IPS-11a (cell line): ENCODE measurements at regions not wholly inside any gene's neighbourhood (a gene's known extent, or its start where the extent isn't known, plus 50 kb on each side); places are given as distances from the start of the nearest gene placed in this dataset.

Experiments used
- H3K4me3 ChIP-seq: one replicate; pipeline ENCODE4 v1.5.1; 2013; ENCODE audit warnings: low read depth, low read length, control low read depth

DNA sequence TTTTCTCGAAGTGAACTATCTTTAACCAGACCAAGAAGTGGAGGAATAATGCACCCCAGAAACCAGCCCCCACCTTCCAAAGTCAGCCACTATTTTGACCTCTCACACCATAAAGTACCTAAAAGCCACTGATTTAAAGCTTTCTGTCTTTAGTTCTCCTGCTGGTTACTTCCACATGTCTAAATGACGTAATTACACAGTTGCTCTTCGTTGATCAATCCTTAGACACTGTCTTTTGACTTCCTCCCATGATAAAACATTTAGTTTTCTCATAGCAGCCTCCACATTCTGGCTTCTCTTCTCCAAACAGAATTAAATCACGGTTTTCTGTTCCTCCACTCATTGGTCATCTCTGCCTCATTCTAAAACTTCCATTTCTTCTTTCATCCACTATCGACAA is 294.4 kb upstream of the N4BP1 start:
- no peak overlapping the region for H3K4me3 ChIP-seq

DNA sequence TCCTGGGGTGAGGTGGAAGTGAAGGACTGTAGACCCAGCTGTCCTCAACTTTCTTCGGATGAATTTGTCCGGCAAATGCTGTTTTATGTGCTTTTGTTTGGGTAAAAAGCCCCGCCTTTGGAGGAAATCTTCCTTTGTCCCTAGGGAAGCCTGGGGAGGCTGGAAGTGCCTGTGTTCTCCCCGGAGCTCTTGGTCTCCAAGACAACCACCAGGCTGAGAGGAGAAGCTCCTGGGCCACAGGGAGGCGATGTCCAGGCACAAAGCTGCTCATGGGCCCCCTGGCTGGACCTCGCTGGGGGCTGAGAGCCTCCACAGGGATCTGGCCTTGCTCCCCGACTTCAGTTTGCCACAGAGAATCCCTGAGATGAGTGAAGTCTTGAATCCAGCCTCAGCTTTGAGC is 293.1 kb upstream of the N4BP1 start:
- no peak overlapping the region for H3K4me3 ChIP-seq

DNA sequence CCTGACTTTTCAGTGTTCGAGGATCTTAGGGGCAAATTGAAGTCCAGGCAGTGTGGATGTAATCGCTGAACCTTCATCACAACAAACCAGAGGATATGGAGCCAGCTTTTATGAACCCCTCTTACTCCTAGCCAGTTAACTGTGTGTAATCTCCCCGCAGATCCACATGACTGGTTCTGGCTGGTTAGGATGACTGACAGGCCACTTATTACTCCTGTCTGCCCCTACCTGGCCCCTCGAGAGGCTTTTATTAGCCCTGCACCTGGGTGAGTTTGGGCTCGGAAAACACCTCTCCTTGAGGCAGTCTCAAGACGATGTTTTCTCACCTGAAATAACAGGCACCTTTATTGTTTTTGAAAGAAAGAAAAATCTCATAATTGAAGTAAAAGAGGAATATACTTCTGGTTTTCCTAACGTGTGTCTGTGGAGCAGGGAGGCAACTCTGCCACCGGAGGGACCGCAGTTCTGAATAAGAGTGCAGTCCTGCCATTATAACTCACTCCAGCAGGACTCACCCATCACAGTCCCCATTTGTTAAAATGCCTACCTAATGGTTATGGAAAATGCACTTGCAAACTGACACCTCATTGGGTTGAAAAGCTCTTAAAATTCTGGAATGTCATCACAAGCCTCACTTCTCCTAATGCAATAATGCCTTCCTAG is 291.9 kb upstream of the N4BP1 start:
- H3K4me3 ChIP-seq: no peak overlapping the region

DNA sequence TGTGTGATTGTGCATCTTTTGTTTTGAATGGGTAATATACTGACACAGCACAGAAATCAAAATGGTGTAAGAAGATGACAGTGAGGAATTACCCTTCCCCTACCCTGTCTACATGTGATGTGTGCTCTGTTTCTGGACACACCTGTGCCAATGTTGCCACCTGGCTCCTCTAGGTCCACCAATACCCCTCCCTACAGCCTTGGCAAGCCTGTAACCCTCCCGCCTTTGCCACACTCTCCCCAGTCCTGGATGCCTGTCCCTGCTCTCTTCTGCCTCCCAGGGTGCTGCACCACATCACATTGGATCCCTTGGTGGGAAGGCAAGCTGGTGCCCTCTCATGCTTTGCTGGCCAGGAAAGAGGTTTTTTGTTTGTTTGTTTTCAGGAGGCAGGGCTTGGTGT is 289.5 kb upstream of the N4BP1 start:
- H3K4me3 ChIP-seq: no peak overlapping the region

DNA sequence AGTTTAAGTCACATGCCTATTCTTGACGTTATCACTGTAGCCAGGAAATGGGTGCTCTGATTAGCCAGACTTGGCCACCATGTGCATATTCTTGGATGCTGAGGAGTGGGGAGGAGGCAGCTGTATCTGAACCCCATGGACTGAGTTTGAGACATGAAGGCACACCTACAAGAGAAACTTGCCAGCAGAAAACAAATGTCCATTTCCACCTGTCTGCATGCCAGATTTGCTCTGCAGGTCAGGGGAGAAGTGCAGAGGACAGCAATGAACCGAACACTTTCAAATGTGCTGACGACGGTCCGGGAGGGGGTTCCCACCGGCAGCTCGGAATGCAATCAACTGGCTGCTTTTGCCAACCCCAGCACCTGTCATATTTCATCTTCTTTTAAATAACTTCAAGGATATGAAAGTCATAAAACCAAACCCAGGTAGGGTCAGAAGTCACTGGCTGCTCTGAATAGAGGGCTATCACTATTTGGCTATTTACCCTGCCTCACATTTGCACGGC is 287.8 kb upstream of the N4BP1 start:
- no peak overlapping the region for H3K4me3 ChIP-seq

DNA sequence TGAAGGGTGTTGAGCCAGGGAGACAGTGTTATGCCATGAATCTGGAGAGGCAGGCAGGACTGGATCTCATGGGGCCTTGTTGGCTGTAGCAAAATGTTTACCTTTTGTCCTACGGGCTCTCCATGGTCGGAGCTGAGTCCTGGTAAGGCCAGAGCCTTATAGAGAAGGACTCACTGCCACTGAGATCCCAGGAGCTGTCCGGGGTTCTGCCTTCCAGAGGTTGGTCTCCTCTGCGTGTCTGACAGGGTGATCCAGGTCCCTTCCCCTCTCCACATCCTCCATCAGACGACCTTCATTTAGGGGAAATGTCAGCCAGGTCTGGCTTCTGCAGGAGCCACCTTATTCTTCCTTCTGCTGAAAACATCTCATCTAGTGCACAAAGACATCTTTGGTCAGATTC is 285.2 kb upstream of the N4BP1 start:
- H3K4me3 ChIP-seq: no peak overlapping the region

DNA sequence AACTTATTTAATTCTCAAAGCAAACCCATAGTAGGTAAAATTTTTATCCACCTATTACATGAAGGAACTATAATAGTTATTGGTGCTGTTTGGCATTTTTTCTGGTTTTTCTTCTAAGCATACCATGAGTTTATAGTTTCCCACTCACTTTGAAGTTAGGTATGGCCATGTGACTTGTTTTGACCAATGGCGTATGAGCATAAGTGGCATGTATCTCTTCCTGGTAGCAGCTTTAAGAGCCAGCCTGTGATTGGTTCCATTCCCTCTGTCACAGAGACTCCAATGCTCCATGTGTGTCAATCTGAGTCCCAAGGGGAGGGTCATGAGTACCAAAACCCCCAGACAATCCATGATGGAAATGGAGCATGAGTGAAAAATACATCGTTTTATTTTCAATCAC is 282.9 kb upstream of the N4BP1 start:
- no peak overlapping the region for H3K4me3 ChIP-seq

DNA sequence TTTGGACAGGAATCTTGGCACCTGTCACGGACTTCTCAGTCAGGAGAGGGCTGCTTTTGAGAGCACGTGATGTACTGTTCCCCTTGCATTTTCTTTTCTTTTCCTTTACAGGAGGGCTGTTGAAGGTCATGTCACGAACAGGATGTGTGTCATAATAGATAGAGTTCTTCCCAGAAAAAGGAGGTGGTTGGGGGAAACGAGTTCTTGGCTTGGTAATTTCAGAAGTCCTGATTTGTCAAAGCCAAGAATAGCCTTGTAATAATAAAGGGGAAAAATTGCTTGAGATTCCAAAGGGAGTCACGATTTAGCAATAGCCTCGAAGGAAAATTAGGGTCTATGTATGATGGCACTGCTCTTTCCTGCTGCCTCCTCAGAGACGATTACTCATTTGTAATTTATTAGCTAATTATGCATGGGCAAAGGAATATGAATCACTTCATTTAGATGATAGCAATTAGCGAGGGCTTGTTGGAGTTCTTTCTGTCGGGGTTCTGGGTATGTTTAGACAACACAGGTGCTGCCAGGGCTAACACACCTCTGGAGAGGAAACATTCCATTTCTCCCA is 277.7 kb upstream of the N4BP1 start:
- no peak overlapping the region for H3K4me3 ChIP-seq

DNA sequence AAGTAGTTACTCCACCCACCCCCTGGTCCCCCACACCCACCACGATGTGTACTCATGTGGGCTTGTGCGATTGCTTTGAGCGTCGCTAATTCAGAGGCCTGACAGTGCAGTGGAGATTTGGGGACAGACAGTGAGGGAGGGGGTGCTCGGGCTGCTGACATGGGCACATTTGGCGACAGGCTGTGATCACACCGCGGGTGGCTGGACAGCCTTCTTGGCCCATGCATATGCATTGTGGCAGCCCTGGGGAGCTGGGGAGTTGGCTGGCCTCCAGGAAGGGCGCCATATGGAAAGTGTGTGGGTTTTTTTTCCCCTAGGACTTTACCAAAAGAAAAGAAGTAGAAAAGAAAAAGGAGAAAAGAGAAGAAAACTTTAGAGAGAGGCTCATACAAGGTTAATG is 275.5 kb upstream of the N4BP1 start:
- H3K4me3 ChIP-seq: no peak overlapping the region

DNA sequence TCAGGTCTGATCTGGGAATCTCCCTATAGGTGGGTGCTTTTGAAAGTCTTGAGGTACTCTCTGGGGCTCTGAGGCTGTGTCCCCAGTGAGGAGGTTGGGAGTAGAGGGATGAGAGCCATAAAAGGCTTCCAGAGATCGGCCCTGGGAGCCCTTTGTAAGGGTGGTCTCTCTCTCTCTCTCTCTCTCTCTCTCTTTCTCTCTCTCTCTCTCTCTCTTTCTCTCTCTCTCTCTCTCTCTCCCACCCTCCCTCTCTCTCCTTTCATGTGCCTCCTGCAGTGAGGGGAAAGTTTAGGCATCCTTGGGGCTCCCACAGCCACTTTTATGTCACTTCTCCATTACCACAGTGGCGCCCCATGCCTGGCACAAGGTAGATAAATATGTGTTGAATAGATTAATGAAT is 271.3 kb upstream of the N4BP1 start:
- no peak overlapping the region for H3K4me3 ChIP-seq

DNA sequence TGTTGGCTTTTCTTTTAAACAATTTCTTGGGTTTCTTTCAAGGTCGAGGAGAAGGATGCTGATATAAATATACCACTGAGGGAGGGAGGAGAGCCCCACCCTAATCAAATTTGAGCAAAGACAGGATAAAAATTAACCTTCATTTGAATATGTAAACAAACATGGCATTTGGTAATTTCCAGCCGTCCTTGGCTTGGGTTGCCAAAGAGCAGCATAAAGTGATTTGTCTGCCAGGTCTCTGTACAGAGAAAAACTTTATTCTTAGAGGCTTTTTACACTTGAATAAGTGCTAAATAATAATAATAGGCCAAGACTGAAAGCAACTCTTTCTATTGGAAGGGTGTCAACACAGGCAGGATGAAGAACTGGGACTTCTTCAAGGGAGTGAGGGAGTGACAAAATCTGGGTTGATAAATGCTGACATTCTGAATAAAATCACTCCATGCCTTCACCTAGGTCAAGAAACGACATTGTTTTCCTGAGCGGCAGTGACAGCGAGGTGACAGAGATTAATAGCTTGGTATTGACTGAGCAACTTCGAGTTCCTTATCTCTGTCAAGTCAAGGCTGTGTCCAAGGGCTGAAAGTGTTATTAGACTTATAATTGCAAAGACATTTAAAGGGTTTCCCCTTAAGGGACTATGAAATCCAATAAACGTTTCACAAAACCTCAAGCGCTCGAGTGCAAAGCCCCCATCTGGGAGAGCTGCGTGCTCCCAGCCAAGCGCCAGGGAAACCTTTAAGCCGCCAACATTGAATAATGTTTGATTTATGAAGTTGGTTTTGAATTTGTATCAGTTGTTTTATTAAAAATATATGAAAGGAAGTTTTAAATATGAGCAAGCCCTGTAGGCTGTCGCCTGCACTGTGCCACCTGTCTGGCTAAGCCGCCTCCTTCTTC is 269.5 kb upstream of the N4BP1 start:
- H3K4me3 ChIP-seq: no peak overlapping the region

DNA sequence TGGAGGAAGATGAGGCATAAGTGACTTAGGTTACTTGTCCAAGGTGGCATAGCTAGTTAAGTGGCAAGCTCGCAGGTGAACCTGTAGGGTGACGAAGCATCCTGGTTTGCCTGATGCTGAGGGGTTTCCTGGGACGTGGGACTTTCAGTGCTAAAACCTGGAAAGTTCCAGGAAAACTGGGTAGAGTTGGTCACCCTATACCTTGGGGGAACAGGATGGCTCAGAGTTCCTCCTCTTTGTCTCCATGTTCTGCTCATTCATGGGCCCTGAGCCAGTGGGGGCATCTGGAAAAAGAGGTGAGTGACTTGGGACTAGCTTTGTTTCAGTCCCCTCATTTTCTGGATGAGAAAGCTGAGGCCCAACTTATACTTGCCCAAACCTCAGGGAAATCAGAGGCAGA is 268.0 kb upstream of the N4BP1 start:
- H3K4me3 ChIP-seq: no peak overlapping the region

DNA sequence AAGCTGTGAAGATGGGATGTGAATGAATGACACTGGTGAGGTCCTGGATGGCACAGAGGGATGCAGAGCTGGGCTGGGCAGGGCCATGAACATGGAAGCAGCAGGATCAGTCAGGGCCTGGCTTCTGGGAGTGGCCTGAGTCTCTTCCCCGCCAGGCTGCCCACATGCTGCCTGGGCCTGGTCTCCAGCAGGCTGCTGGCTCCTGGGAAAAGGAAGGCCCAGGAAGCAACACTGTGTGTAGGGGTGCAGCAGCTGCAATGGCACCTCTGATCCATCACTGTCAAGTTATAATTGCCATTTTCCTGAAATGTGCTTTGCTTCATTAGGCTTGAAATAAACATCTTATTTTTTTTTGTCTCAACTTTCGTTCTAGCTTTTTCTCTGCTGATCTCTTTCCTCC is 260.2 kb upstream of the N4BP1 start:
- H3K4me3 ChIP-seq: no peak overlapping the region

DNA sequence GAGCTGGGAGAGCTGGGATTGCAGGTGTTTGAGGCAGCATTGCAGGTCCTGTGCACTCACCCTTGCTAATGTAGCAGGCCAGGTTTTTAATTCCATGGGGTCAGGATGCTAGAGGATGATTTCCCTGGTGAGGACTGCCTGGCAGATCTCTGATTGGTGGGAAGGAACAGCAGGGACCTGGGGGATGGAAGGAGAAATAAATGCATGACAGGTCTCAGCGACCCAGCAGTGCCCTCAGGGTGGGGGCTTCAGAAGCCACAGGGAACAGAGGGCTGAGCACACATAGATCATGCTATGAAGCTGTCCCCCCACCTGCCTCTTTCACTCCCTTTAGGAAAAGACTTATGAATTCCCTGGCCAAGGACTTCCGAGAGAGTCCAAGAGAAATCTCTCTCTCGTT is 255.5 kb upstream of the N4BP1 start:
- H3K4me3 ChIP-seq: no peak overlapping the region

DNA sequence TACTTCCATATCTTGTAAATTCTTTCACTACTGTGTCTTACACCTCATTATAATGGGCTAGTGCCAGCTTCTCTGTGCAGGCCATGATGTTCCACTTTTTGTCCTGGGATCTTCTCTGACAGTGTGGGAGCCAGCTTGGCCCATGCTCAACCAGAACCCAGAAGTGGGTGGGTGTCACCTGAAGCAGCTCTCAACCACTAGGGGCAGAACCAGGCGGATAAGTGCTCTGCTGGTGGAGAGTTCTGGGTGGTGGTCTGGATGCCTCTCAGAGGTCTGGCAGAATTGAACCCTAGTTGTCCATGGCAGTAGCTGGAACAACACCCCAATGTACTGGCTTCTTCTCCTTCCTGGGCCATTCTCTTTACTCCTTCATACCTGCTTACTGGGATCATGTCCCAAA is 254.1 kb upstream of the N4BP1 start:
- H3K4me3 ChIP-seq: no peak overlapping the region

DNA sequence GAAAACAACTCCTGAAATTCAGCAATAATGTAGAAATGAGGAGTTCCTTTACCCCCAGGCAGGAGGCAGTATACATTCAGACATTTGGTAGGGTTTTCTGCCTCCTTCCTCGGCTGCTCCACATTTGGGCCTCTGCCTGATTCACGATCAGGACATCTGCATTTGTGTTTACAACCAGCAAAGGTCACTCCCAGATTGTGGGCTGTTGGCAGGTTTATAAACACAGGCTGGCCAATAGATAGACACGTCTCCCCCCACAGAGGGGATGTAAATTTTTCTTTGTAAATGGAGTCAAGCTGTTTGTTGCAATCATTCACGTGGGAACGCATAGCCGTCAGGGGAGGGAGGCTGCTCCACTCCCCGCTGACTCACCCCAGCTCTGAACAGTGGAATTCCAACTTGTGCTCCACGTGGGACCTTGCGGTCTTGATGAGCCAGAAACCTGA is 252.1 kb upstream of the N4BP1 start:
- H3K4me3 ChIP-seq: no peak overlapping the region

DNA sequence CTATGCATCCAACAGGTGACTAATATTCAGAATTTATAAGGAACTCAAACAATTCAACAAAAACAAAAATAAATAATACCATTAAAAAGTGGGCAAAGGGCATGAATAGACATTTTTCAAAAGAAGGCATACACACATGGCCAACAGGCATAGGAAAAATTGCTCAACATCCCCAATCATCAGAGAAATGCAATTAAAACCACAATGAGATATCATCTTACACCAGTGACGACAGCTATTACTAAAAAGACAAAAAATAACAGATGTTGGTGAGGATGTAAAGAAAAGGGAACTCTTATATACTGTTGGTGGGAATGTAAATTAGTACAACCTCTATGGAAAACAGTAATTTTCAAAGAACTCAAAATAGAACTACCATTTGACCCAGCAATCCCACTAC is 250.4 kb upstream of the N4BP1 start:
- H3K4me3 ChIP-seq: no peak overlapping the region

DNA sequence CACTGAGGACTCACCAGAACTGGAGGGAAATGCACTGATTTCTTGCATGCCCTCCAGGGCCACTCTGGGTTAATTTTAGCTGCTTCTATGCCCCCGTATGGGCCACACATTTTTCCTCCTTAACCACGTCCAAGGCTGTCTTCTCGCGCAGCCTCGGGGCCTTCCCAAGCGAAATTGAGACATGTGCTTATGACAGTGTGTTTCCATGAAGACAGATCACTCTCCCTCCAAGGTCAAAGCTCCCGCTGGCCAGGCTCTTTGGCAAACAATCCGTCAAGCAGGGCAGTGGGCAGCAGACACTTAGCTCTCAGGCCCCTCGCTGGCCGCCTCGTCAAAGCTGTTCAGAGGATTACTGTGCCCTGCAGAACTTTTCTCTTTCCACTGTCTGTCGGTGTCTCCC is 243.0 kb upstream of the N4BP1 start:
- H3K4me3 ChIP-seq: no peak overlapping the region

DNA sequence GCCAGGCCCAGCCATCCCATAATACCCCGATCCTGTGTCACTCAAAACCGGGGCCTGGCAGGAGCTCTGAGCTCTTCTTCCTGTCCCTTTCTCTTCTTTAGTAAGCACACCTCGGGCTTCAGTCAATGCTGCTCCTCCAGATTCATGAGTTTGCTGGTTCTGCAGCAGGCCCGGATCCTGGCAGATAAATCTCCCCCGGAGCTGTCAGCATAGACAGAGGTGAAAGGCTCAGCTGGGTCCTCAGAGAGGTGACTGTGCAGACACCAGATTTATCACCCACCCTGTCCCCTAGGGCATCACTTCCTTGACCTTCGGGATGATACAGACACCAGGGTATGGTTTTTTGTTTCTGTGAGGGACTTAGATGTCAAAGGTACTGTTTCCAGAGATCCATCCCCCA is 242.5 kb upstream of the N4BP1 start:
- no peak overlapping the region for H3K4me3 ChIP-seq

DNA sequence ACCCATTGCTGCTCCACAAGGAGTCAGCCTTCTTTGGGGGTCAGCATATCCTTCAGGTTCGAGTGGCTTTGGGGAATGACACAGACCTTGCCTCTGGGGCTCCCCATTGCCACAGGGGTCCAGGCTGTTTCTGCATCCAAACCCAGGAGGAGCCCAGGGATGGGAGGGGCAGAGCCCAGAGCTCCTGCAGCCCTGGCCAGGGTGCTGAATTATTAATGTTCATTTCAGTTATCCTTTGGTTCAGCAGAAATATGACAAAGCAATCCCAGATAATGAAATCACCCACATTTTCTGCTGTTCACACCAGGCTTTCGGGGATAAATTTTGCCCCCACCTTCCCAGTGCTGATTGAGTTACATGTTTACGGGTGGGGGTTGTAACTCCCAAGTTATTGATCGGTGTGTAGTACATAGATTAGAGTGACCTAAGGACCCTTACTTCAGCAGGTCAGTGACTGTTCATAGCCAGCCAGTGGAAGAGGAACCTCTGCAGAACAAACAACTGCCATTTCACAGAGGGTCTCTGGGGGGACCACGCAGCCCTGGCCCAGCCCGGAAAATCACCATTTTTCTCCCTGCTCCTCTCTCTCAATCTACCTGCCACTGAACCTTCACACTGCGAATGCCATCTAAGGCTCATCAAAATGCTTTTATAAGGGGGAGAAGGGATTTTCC is 240.3 kb upstream of the N4BP1 start:
- H3K4me3 ChIP-seq: no peak overlapping the region

DNA sequence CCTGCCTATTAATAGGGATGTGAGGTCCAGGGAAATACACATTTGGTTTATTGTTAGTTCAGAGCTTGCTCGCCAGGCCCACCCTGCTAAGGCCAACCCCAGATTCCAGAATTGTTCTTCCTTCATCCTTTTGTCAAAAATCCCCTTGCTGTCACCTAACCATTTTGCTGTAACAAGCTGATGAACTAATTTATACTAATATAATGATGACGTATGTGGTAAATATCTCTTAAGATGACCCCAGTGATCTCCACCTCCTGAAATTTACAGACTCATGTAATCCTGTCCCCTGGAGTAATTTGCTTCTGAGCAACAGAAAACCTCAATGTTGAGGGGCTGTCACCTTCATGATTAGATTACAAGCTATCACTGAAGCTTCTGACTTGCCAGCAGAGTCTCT is 236.3 kb upstream of the N4BP1 start:
- H3K4me3 ChIP-seq: no peak overlapping the region
